ENCODE measurements at regions not wholly inside any gene's neighbourhood (a gene's known extent, or its start where the extent isn't known, plus 50 kb on each side); places are given as distances from the start of the nearest gene placed in this dataset.

GRCh38 chr14:51566831-51567582, 84.7 kb upstream of the FRMD6 start:
- no peak for TF ChIP-seq CTCF (conservative IDR thresholded peaks at IDR 0.05)
- DNase-seq (ENCODE audit: extremely low spot score, unreplicated experiment), result no peak
- H3K9me3 Mint-ChIP-seq, result peaks cover 6% of the 10 kb centered on the region
- H3K4me3 Mint-ChIP-seq, result no peak overlapping the region
- H3K27ac Mint-ChIP-seq, result no peak overlapping the region
- peaks cover 21% of the 10 kb centered on the region for H3K4me1 Mint-ChIP-seq (ENCODE audit: unreplicated experiment)
- no peaks in the 10 kb centered on the region for H3K27me3 Mint-ChIP-seq
- H3K36me3 Mint-ChIP-seq, result peaks cover 5% of the 10 kb centered on the region

- H3K4me3 Mint-ChIP-seq, result no peak overlapping the region
- H3K27ac Mint-ChIP-seq, result no peak overlapping the region
- H3K4me1 Mint-ChIP-seq (ENCODE audit: unreplicated experiment), result peaks cover 26% of the 10 kb centered on the region
- no peak for TF ChIP-seq CTCF (conservative IDR thresholded peaks at IDR 0.05)
- H3K27me3 Mint-ChIP-seq, result no peaks in the 10 kb centered on the region
- no peak for DNase-seq (ENCODE audit: extremely low spot score, unreplicated experiment)
- peaks cover 6% of the 10 kb centered on the region for H3K9me3 Mint-ChIP-seq
- H3K36me3 Mint-ChIP-seq, result peaks cover 5% of the 10 kb centered on the region
Measured at GRCh38 chr14:51568366-51568765, 83.3 kb upstream of the FRMD6 start.

GRCh38 chr14:51573607-51574006, 78.1 kb upstream of the FRMD6 start:
- peaks cover 20% of the 10 kb centered on the region for H3K4me1 Mint-ChIP-seq (ENCODE audit: unreplicated experiment)
- no peaks in the 10 kb centered on the region for H3K27me3 Mint-ChIP-seq
- no peaks in the 10 kb centered on the region for H3K36me3 Mint-ChIP-seq
- DNase-seq (ENCODE audit: extremely low spot score, unreplicated experiment), result no peak
- no peak for TF ChIP-seq CTCF (conservative IDR thresholded peaks at IDR 0.05)
- H3K4me3 Mint-ChIP-seq, result no peak overlapping the region
- H3K27ac Mint-ChIP-seq, result no peak overlapping the region
- no peaks in the 10 kb centered on the region for H3K9me3 Mint-ChIP-seq

- H3K27me3 Mint-ChIP-seq, result no peaks in the 10 kb centered on the region
- no peaks in the 10 kb centered on the region for H3K9me3 Mint-ChIP-seq
- TF ChIP-seq CTCF (conservative IDR thresholded peaks at IDR 0.05), result no peak
- DNase-seq (ENCODE audit: extremely low spot score, unreplicated experiment), result no peak
- H3K4me3 Mint-ChIP-seq, result no peak overlapping the region
- H3K27ac Mint-ChIP-seq, result no peak overlapping the region
- H3K36me3 Mint-ChIP-seq, result no peaks in the 10 kb centered on the region
- peaks cover 20% of the 10 kb centered on the region for H3K4me1 Mint-ChIP-seq (ENCODE audit: unreplicated experiment)
Measured at GRCh38 chr14:51574009-51574408, 77.7 kb upstream of the FRMD6 start.

- Mint-ChIP-seq H3K36me3 (no peaks in the 10 kb centered on the region), H3K4me1 (ENCODE audit: unreplicated experiment) (peaks cover 20% of the 10 kb centered on the region), H3K9me3 (no peaks in the 10 kb centered on the region)
Measured at GRCh38 chr14:51575349-51576116, 76.2 kb upstream of the FRMD6 start.

More at GRCh38 chr14:51575349-51576116, 76.2 kb upstream of the FRMD6 start:
- Mint-ChIP-seq H3K4me3 (no peak overlapping the region), H3K27me3 (no peaks in the 10 kb centered on the region), H3K27ac (no peak overlapping the region)
- no peak for DNase-seq (ENCODE audit: extremely low spot score, unreplicated experiment)
- TF ChIP-seq CTCF (conservative IDR thresholded peaks at IDR 0.05), result no peak
